NAMALWA (cell line): ENCODE measurements at regions not wholly inside any gene's neighbourhood (a gene's known extent, or its start where the extent isn't known, plus 50 kb on each side); places are given as distances from the start of the nearest gene placed in this dataset.

Experiments
- DNase-seq: peaks from one replicate; pipeline ENCODE4 v3.0.0-alpha.2; 2015; ENCODE audit warnings: low spot score

GRCh38 chr14:98711453-98711852 is 560.5 kb downstream of the BCL11B start:
- no peak for DNase-seq

- no peak for DNase-seq
Measured at GRCh38 chr14:98714626-98715425, 557.2 kb downstream of the BCL11B start.

GRCh38 chr14:98716133-98716532 is 555.9 kb downstream of the BCL11B start:
- no peak for DNase-seq

DNA sequence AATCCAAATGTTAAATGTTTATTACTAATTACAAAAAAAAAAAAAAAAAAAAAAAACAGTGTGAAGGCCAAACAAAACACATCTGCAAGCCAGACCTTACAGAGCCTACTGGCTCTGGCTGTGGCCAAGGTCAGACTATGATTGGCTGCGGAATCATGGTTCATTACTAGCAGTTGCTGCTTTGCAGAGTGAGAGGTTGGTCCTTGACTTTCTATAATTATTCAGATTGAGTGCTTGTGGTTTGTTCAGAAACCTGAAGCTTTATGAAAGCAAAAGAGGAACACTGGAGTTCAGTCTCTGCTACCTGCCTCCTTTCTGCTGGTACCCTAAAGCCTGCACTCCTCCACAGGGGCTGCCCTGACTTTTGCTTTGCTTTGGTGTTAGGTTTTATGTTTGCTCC is 550.9 kb downstream of the BCL11B start:
- no peak for DNase-seq

GRCh38 chr14:98724734-98725133 is 547.3 kb downstream of the BCL11B start:
- no peak for DNase-seq

DNA sequence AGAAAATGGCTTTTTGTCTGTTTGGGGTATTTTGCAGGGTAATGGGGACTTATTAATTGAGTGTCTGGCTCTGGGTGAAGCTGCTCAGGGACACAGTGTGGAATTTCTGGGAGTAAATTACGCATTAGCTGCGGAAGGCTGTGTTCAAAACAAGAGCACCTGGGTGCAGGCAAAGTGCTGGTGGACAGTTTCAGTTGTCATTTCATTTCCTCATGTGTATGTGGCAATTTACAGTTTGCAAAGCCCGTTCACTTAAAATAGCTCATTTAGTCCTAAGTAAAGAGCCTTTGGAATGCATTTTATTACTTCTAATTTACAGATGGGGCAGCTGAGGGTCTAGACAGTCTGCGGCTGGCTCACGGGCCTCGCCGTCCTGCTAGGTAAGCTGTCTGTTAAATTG is 546.8 kb downstream of the BCL11B start:
- DNase-seq, result no peak

DNA sequence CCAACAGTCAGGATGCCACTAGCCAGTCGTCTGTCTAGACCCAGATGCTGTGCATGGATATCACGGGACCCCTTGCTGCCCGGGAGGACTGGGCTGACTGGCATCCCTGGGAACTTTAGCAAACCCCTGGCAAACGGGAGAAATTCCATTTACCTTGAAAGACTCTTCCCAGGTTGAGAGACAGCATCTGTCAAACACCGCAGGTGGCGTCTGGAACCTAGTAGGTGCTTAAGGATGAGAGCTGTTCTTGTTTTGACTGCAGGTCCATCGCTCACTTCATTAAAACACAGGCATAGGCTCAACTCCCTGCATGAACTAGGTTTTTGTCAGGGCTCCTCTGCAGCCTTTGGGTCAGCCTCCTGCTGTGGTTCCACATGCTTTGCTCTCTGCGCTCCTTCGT is 546.3 kb downstream of the BCL11B start:
- DNase-seq, result no peak

DNA sequence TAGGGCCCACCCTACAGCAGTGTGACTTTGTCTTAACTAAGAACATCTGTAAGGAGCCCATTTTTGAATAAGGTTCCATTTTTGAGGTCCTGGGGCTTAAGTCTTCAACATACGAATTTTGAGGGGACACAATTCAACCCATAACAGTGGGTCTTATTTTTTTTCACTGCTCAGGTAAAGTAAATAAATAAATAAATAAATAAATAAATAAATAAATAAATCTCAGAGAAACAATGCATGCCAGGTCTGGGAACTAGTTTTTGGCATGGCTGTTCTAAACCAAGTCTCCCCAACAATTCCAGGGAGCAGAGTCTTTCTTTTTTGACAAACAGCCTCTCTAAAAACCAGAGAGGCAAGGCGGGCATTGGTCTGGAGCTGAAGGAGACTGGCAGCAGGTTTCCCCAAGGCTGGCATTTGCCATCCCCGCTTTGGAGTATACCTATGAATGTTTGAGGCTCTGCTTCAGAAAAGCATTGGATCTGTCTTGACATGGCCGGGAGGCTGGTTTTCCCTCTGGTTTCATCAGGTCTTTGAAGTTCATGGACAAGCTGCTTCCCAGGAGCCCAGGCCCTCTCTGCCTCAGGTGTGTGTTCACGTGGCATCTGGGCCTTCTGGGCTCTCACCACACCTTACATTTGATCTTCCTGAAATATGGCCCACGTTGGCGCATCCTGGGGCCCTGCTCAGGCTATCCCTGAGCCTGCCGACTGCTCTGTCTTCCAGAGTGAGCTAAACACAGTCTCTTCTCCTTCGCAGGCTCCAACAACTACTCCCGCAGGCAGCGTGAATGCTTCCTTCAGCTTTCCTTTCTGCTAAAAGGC is 545.2 kb downstream of the BCL11B start:
- no peak for DNase-seq

GRCh38 chr14:98728024-98728423 is 544.0 kb downstream of the BCL11B start:
- DNase-seq, result no peak

GRCh38 chr14:98728836-98729235 is 543.2 kb downstream of the BCL11B start:
- no peak for DNase-seq

GRCh38 chr14:98731286-98731685 is 540.7 kb downstream of the BCL11B start:
- no peak for DNase-seq

DNA sequence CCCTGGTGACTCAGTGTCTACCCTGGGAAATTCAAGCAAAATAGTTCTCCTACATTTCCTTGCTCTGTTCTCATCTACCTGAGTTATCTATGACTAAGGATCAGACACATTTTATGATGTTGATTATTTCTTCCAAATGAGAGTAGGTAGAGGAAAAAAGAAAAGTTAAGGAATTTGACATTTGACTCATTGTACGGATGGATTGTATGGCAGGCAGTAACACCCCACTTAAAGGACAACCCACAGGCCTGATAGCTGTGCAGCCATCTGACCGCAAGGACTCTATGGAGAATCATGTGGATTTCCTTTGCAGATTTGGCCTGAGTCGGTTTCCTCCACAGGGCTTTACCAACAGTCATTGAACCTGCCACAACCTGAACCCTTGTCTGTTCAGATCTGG is 540.3 kb downstream of the BCL11B start:
- no peak for DNase-seq

GRCh38 chr14:98733536-98733935 is 538.5 kb downstream of the BCL11B start:
- no peak for DNase-seq

- DNase-seq, result no peak
Measured at GRCh38 chr14:98736701-98737338, 535.2 kb downstream of the BCL11B start.

- no peak for DNase-seq
Measured at GRCh38 chr14:98741523-98741922, 530.5 kb downstream of the BCL11B start.

DNA sequence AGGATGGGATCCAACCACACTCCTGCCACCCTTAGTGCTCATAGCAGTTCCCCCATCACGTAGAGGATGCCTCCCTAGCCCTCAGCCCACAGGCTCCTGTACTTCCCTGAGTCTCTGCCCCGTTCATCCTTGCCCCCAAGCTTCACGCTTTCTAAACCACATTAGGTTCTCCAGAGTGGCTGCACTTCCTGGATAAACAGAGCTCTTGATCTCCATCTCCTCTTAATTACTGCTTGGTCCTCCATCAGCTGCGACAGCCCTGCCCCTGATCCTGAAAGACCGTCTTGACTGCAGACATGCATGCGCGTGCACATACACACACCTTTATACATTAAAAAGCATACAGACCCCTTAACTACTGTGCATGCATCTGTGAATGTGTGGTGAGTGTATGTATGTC is 530.0 kb downstream of the BCL11B start:
- DNase-seq, result no peak

- DNase-seq, result no peak
Measured at GRCh38 chr14:98743536-98743935, 528.5 kb downstream of the BCL11B start.

- no peak for DNase-seq
Measured at GRCh38 chr14:98748966-98749365, 523.0 kb downstream of the BCL11B start.

DNA sequence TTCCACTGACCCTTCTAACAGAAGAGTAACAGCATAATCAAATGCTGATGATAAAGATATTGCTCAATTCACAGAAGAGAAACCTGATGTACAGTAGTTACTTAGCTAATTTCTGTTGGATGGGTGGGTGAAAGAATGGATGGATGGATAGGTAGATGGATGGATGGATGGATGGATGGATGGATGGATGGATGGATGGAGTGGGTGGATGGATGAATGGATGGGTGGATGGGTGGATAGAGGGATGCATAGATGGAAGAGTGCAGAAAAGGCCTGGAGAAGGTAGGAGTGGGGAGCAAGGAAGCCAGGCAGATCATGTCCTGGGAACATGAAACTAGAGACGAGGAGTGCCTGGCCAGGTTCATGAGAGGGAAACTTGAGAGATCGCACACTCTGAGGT is 520.9 kb downstream of the BCL11B start:
- no peak for DNase-seq

DNA sequence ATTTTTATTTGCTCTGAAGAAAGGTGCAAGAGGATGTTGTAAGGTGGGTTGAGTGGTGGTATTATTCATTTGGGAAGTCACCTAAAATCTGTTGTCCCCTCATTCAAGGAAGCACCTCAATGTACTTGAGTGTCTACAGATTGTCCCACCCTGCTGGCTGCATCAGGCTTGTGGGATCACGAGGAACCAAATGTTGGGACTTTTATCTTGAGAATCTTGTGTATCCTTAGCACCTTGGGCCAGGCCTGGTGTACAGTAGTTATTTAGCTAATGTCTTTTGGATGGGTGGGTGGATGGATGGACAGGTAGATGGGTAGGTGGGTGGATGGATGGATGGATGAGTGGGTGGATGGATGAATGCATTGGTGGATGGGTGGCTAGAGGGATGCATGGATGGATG is 519.3 kb downstream of the BCL11B start:
- DNase-seq, result no peak

DNA sequence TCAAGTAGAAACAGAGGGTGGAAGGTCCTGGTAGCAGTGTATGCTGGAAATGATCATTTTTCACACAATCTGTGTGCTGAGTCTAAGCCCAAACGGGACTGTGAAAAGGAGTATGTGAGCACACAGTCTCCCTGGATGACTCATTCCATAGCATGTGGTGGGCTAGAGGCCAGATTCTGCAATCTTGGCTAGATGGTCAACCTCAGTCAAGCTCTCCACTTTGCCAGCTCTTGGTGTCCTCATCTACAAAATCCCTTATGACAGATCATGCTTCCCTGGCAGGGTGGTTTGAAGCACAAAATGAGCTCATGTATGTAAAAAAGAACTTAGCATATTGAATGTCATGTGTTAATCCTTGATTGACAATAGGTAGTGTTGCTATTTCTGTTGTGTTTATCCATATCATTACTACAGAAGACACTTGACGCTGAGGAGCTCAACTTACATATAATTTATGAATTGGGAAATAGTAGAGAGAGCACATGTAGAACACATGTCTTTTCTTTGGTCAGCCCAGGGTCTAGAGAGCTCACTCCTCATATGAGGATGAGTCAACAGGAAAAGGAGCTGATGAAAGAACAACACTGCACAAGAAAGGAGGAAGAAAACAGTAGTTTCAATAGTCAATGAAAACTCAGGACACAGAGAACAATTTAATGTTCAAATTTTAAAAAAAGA is 517.5 kb downstream of the BCL11B start:
- DNase-seq, result no peak

GRCh38 chr14:98756749-98757148 is 515.2 kb downstream of the BCL11B start:
- DNase-seq, result no peak
